ENCODE measurements at regions not wholly inside any gene's neighbourhood (a gene's known extent, or its start where the extent isn't known, plus 50 kb on each side); places are given as distances from the start of the nearest gene placed in this dataset.

GRCh38 chr7:81366546-81366945, 403.3 kb downstream of the HGF start:
- H3K27me3 ChIP-seq (ENCODE audit: control insufficient read depth in 5 of 5, insufficient read depth in 4 of 5, low read length in 5 of 5): no peaks in the 10 kb centered on the region
- peak overlapping the region; percentile 25 for H3K27ac ChIP-seq (ENCODE audit: low read depth, low read length)
- H3K36me3 ChIP-seq (ENCODE audit: control insufficient read depth in 5 of 5, insufficient read depth in 5 of 5, low read length in 5 of 5): no peaks in the 10 kb centered on the region
- H3K4me1 ChIP-seq (ENCODE audit: control insufficient read depth in 5 of 5, insufficient read depth in 5 of 5, low read length in 5 of 5): peaks cover 0 to 12% (median 0%) of the 10 kb centered on the region in 5 donors
- no peak overlapping the region for H3K9ac ChIP-seq (ENCODE audit: low read length in 5 of 5)
- no peak overlapping the region for H3K4me3 ChIP-seq (ENCODE audit: low read depth in 1 of 5, low read length in 5 of 5)
- H3K9me3 ChIP-seq (ENCODE audit: control insufficient read depth in 5 of 5, low read length in 5 of 5): no peaks in the 10 kb centered on the region

GRCh38 chr7:81361769-81362312, 408.0 kb downstream of the HGF start:
- H3K4me3 ChIP-seq (ENCODE audit: low read depth in 1 of 5, low read length in 5 of 5): no peak overlapping the region
- no peak overlapping the region for H3K27ac ChIP-seq (ENCODE audit: low read depth, low read length)
- no peaks in the 10 kb centered on the region for H3K36me3 ChIP-seq (ENCODE audit: control insufficient read depth in 5 of 5, insufficient read depth in 5 of 5, low read length in 5 of 5)
- no peaks in the 10 kb centered on the region for H3K9me3 ChIP-seq (ENCODE audit: control insufficient read depth in 5 of 5, low read length in 5 of 5)
- H3K9ac ChIP-seq (ENCODE audit: low read length in 5 of 5): no peak overlapping the region
- H3K4me1 ChIP-seq (ENCODE audit: control insufficient read depth in 5 of 5, insufficient read depth in 5 of 5, low read length in 5 of 5): peaks cover 0 to 6% (median 0%) of the 10 kb centered on the region in 5 donors
- H3K27me3 ChIP-seq (ENCODE audit: control insufficient read depth in 5 of 5, insufficient read depth in 4 of 5, low read length in 5 of 5): no peaks in the 10 kb centered on the region

- Histone ChIP-seq H3K4me1 (ENCODE audit: control insufficient read depth in 5 of 5, insufficient read depth in 5 of 5, low read length in 5 of 5) (no peaks in the 10 kb centered on the region), H3K4me3 (ENCODE audit: low read depth in 1 of 5, low read length in 5 of 5) (no peak overlapping the region), H3K9ac (ENCODE audit: low read length in 5 of 5) (no peak overlapping the region), H3K9me3 (ENCODE audit: control insufficient read depth in 5 of 5, low read length in 5 of 5) (no peaks in the 10 kb centered on the region), H3K36me3 (ENCODE audit: control insufficient read depth in 5 of 5, insufficient read depth in 5 of 5, low read length in 5 of 5) (no peaks in the 10 kb centered on the region), H3K27me3 (ENCODE audit: control insufficient read depth in 5 of 5, insufficient read depth in 4 of 5, low read length in 5 of 5) (no peaks in the 10 kb centered on the region), H3K27ac (ENCODE audit: low read depth, low read length) (no peak overlapping the region)
Measured at GRCh38 chr7:81355911-81356310, 413.9 kb downstream of the HGF start.

- Histone ChIP-seq H3K4me3 (ENCODE audit: low read depth in 1 of 5, low read length in 5 of 5) (no peak overlapping the region), H3K9ac (ENCODE audit: low read length in 5 of 5) (no peak overlapping the region), H3K36me3 (ENCODE audit: control insufficient read depth in 5 of 5, insufficient read depth in 5 of 5, low read length in 5 of 5) (no peaks in the 10 kb centered on the region), H3K27ac (ENCODE audit: low read depth, low read length) (no peak overlapping the region), H3K4me1 (ENCODE audit: control insufficient read depth in 5 of 5, insufficient read depth in 5 of 5, low read length in 5 of 5) (no peaks in the 10 kb centered on the region), H3K9me3 (ENCODE audit: control insufficient read depth in 5 of 5, low read length in 5 of 5) (no peaks in the 10 kb centered on the region), H3K27me3 (ENCODE audit: control insufficient read depth in 5 of 5, insufficient read depth in 4 of 5, low read length in 5 of 5) (no peaks in the 10 kb centered on the region)
Measured at GRCh38 chr7:81349044-81349443, 420.8 kb downstream of the HGF start.

- H3K4me1 ChIP-seq (ENCODE audit: control insufficient read depth in 5 of 5, insufficient read depth in 5 of 5, low read length in 5 of 5): no peaks in the 10 kb centered on the region
- no peak overlapping the region for H3K4me3 ChIP-seq (ENCODE audit: low read depth in 1 of 5, low read length in 5 of 5)
- H3K36me3 ChIP-seq (ENCODE audit: control insufficient read depth in 5 of 5, insufficient read depth in 5 of 5, low read length in 5 of 5): no peaks in the 10 kb centered on the region
- no peaks in the 10 kb centered on the region for H3K9me3 ChIP-seq (ENCODE audit: control insufficient read depth in 5 of 5, low read length in 5 of 5)
- H3K27ac ChIP-seq (ENCODE audit: low read depth, low read length): no peak overlapping the region
- H3K27me3 ChIP-seq (ENCODE audit: control insufficient read depth in 5 of 5, insufficient read depth in 4 of 5, low read length in 5 of 5): no peaks in the 10 kb centered on the region
- H3K9ac ChIP-seq (ENCODE audit: low read length in 5 of 5): no peak overlapping the region
Measured at GRCh38 chr7:81339946-81340345, 421.1 kb upstream of the SEMA3C start.

GRCh38 chr7:81333536-81333935, 414.7 kb upstream of the SEMA3C start:
- no peaks in the 10 kb centered on the region for H3K4me1 ChIP-seq (ENCODE audit: control insufficient read depth in 5 of 5, insufficient read depth in 5 of 5, low read length in 5 of 5)
- no peaks in the 10 kb centered on the region for H3K9me3 ChIP-seq (ENCODE audit: control insufficient read depth in 5 of 5, low read length in 5 of 5)
- no peaks in the 10 kb centered on the region for H3K36me3 ChIP-seq (ENCODE audit: control insufficient read depth in 5 of 5, insufficient read depth in 5 of 5, low read length in 5 of 5)
- no peak overlapping the region for H3K9ac ChIP-seq (ENCODE audit: low read length in 5 of 5)
- H3K4me3 ChIP-seq (ENCODE audit: low read depth in 1 of 5, low read length in 5 of 5): no peak overlapping the region
- H3K27me3 ChIP-seq (ENCODE audit: control insufficient read depth in 5 of 5, insufficient read depth in 4 of 5, low read length in 5 of 5): no peaks in the 10 kb centered on the region
- H3K27ac ChIP-seq (ENCODE audit: low read depth, low read length): no peak overlapping the region

GRCh38 chr7:81333004-81333403, 414.2 kb upstream of the SEMA3C start:
- Histone ChIP-seq H3K27me3 (ENCODE audit: control insufficient read depth in 5 of 5, insufficient read depth in 4 of 5, low read length in 5 of 5) (no peaks in the 10 kb centered on the region), H3K36me3 (ENCODE audit: control insufficient read depth in 5 of 5, insufficient read depth in 5 of 5, low read length in 5 of 5) (no peaks in the 10 kb centered on the region), H3K9me3 (ENCODE audit: control insufficient read depth in 5 of 5, low read length in 5 of 5) (no peaks in the 10 kb centered on the region), H3K9ac (ENCODE audit: low read length in 5 of 5) (no peak overlapping the region), H3K27ac (ENCODE audit: low read depth, low read length) (no peak overlapping the region), H3K4me1 (ENCODE audit: control insufficient read depth in 5 of 5, insufficient read depth in 5 of 5, low read length in 5 of 5) (no peaks in the 10 kb centered on the region), H3K4me3 (ENCODE audit: low read depth in 1 of 5, low read length in 5 of 5) (no peak overlapping the region)

- H3K36me3 ChIP-seq (ENCODE audit: control insufficient read depth in 5 of 5, insufficient read depth in 5 of 5, low read length in 5 of 5): no peaks in the 10 kb centered on the region
- no peaks in the 10 kb centered on the region for H3K9me3 ChIP-seq (ENCODE audit: control insufficient read depth in 5 of 5, low read length in 5 of 5)
- no peak overlapping the region for H3K9ac ChIP-seq (ENCODE audit: low read length in 5 of 5)
- no peaks in the 10 kb centered on the region for H3K27me3 ChIP-seq (ENCODE audit: control insufficient read depth in 5 of 5, insufficient read depth in 4 of 5, low read length in 5 of 5)
- no peak overlapping the region for H3K27ac ChIP-seq (ENCODE audit: low read depth, low read length)
- no peaks in the 10 kb centered on the region for H3K4me1 ChIP-seq (ENCODE audit: control insufficient read depth in 5 of 5, insufficient read depth in 5 of 5, low read length in 5 of 5)
- H3K4me3 ChIP-seq (ENCODE audit: low read depth in 1 of 5, low read length in 5 of 5): no peak overlapping the region
Measured at GRCh38 chr7:81331061-81332018, 412.5 kb upstream of the SEMA3C start.

GRCh38 chr7:81330108-81330507, 411.3 kb upstream of the SEMA3C start:
- H3K36me3 ChIP-seq (ENCODE audit: control insufficient read depth in 5 of 5, insufficient read depth in 5 of 5, low read length in 5 of 5): no peaks in the 10 kb centered on the region
- H3K27me3 ChIP-seq (ENCODE audit: control insufficient read depth in 5 of 5, insufficient read depth in 4 of 5, low read length in 5 of 5): no peaks in the 10 kb centered on the region
- H3K9me3 ChIP-seq (ENCODE audit: control insufficient read depth in 5 of 5, low read length in 5 of 5): no peaks in the 10 kb centered on the region
- H3K9ac ChIP-seq (ENCODE audit: low read length in 5 of 5): no peak overlapping the region
- no peak overlapping the region for H3K4me3 ChIP-seq (ENCODE audit: low read depth in 1 of 5, low read length in 5 of 5)
- no peaks in the 10 kb centered on the region for H3K4me1 ChIP-seq (ENCODE audit: control insufficient read depth in 5 of 5, insufficient read depth in 5 of 5, low read length in 5 of 5)
- no peak overlapping the region for H3K27ac ChIP-seq (ENCODE audit: low read depth, low read length)

GRCh38 chr7:81327468-81328266, 408.8 kb upstream of the SEMA3C start:
- no peaks in the 10 kb centered on the region for H3K9me3 ChIP-seq (ENCODE audit: control insufficient read depth in 5 of 5, low read length in 5 of 5)
- H3K9ac ChIP-seq (ENCODE audit: low read length in 5 of 5): no peak overlapping the region
- no peaks in the 10 kb centered on the region for H3K36me3 ChIP-seq (ENCODE audit: control insufficient read depth in 5 of 5, insufficient read depth in 5 of 5, low read length in 5 of 5)
- no peak overlapping the region for H3K4me3 ChIP-seq (ENCODE audit: low read depth in 1 of 5, low read length in 5 of 5)
- no peaks in the 10 kb centered on the region for H3K4me1 ChIP-seq (ENCODE audit: control insufficient read depth in 5 of 5, insufficient read depth in 5 of 5, low read length in 5 of 5)
- no peaks in the 10 kb centered on the region for H3K27me3 ChIP-seq (ENCODE audit: control insufficient read depth in 5 of 5, insufficient read depth in 4 of 5, low read length in 5 of 5)
- no peak overlapping the region for H3K27ac ChIP-seq (ENCODE audit: low read depth, low read length)
